GM23248 (cell line): ENCODE measurements at regions not wholly inside any gene's neighbourhood (a gene's known extent, or its start where the extent isn't known, plus 50 kb on each side); places are given as distances from the start of the nearest gene placed in this dataset.

Experiments used
- EZH2 ChIP-seq: fragments of 200-600 bp; sonication (generic); IDR thresholded peaks from 2 replicates; pipeline ENCODE4 v1.6.1; 2018; ENCODE audit warnings: antibody characterized with exemption, mild to moderate bottlenecking; ENCODE audit not compliant: insufficient read depth, poor library complexity, severe bottlenecking
- EZH2phosphoT487 ChIP-seq: fragments of 200-600 bp; sonication (generic); IDR thresholded peaks from 2 replicates; pipeline ENCODE4 v1.6.1; 2018; ENCODE audit warnings: antibody characterized with exemption, moderate library complexity, mild to moderate bottlenecking, low read depth; ENCODE audit not compliant: insufficient read depth

DNA sequence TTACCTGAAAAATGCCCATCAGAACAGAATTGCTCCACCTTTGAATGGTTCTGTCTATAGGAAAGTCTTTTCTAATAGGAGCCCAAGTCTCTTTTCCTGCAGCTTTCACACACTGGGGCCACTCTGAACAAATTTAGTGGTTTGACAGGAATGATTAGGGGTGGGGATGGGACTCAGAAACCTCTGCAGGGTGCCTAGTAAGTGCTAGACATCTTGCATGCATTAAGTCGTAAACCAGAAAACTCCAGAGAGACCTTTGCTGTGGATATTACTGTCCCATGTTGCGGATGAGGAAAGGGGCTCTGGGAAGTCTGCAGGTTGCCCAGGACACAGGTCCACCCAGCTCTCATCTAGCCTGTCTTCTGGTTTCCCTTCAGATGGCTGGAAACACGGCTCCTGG is 189.7 kb downstream of the OPA1 start:
- TF ChIP-seq EZH2 (no peak), EZH2phosphoT487 (no peak)
